Ovary (tissue), 7 donors: ENCODE measurements at regions not wholly inside any gene's neighbourhood (a gene's known extent, or its start where the extent isn't known, plus 50 kb on each side); places are given as distances from the start of the nearest gene placed in this dataset.

Experiments used
- DNase-seq, 5 donors: peaks; one replicate each; pipeline ENCODE4 v3.0.0-alpha.2; 2019 to 2020
- H3K27ac ChIP-seq, 2 donors: fragments of 200-600 bp; one replicate each; pipeline versions ENCODE4 v1.5.1 to v1.8.0; 2019 to 2022
- H3K27me3 ChIP-seq: fragments of 200-600 bp; one replicate; pipeline ENCODE4 v1.8.0; 2022
- H3K36me3 ChIP-seq: fragments of 200-600 bp; sonication (generic); one replicate; pipeline ENCODE4 v1.5.1; 2019
- H3K4me1 ChIP-seq: one replicate; pipeline ENCODE4 v1.8.1; 2013; ENCODE audit warnings: mild to moderate bottlenecking, moderate library complexity; ENCODE audit not compliant: insufficient read depth
- H3K4me3 ChIP-seq: fragments of 200-600 bp; sonication (generic); one replicate; pipeline ENCODE4 v1.5.1; 2017
- H3K9me3 ChIP-seq, 2 donors: fragments of 200-600 bp in 1 of 2; sonication (generic) in 1 of 2; one replicate each; pipeline versions ENCODE4 v1.5.1 to v1.8.1; 2013 to 2019; ENCODE audit warnings: mild to moderate bottlenecking in 1 of 2, moderate library complexity in 1 of 2
- EP300 ChIP-seq: sonication (generic); formaldehyde crosslinking; IDR thresholded peaks from one replicate; pipeline ENCODE4 v1.6.1; 2017; ENCODE audit warnings: antibody characterized with exemption
- POLR2A ChIP-seq: fragments of 450-650 bp; IDR thresholded peaks from one replicate; pipeline ENCODE4 v1.6.1; 2017; ENCODE audit warnings: antibody characterized with exemption, mild to moderate bottlenecking, moderate library complexity
- WGBS, 3 donors: extraction: QIAGEN DNeasy Blood & Tissue Kit in 1 of 3; methylation state at CpG; one replicate each; pipeline versions ENCODE4 v1.1.5 to v1.1.7; 2013 to 2017; 5-methylcytosine and 5-hydroxymethylcytosine counted together
- intact Hi-C, 4 donors: fragments of 100-400 bp; cut with DNase I; formaldehyde crosslinking; loops; one replicate each; pipeline versions ENCODE4 v1.11.0 to v1.15.1; 2022 to 2023
- TF ChIP-seq, protein P1 (sequence below), 3 donors: fragments of 450-650 bp in 2 of 3; fragments of 200-600 bp in 1 of 3; IDR thresholded peaks; one replicate each; pipeline versions ENCODE4 v1.5.1 to v1.8.0; 2016 to 2022; ENCODE audit warnings: antibody characterized with exemption in 3 of 3, mild to moderate bottlenecking in 1 of 3
- donor health status: DM: no; HTN: no; CAD: no; lungs with moderate emphysema.
- donor health status: DM: no; HTN: no; CAD: no.
- donor health status: Bipolar disorder and iron deficiency.
- donor health status: DM: no; HTN: no; CAD: no.
- donor health status: DM: yes; HTN: yes; CAD: no.

DNA sequence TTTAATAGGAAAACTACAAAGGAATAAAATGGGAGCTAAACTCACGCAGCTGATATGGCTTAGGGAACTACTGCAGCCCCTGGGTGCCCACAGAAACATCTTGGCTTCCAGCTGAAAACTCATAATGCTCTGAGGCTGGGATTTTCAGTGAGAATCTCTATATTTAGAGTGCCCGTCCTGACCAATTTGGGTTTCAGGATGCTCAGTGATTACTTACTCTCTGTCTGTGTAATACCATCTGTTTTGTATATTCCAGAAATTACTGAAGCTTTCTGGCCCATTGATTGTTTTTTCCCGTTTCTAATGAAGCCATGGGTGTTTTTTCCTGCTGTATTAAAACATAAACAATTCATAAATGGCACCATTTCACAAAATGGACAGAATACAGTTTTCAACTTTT, 50.6 kb upstream of the ZNF385D start:
- 83% methylated on average over 3 of the region's 3 CpGs for WGBS, 3 donors
- no peak for DNase-seq
- H3K27ac ChIP-seq: no peak overlapping the region
- no peak overlapping the region for H3K4me3 ChIP-seq
- TF ChIP-seq EP300 (no peak), POLR2A (no peak)
- TF ChIP-seq, protein P1, sequence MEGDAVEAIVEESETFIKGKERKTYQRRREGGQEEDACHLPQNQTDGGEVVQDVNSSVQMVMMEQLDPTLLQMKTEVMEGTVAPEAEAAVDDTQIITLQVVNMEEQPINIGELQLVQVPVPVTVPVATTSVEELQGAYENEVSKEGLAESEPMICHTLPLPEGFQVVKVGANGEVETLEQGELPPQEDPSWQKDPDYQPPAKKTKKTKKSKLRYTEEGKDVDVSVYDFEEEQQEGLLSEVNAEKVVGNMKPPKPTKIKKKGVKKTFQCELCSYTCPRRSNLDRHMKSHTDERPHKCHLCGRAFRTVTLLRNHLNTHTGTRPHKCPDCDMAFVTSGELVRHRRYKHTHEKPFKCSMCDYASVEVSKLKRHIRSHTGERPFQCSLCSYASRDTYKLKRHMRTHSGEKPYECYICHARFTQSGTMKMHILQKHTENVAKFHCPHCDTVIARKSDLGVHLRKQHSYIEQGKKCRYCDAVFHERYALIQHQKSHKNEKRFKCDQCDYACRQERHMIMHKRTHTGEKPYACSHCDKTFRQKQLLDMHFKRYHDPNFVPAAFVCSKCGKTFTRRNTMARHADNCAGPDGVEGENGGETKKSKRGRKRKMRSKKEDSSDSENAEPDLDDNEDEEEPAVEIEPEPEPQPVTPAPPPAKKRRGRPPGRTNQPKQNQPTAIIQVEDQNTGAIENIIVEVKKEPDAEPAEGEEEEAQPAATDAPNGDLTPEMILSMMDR (IDR thresholded peaks at IDR 0.05): no peak
- H3K9me3 ChIP-seq: no peaks in the 10 kb centered on the region
- no peaks in the 10 kb centered on the region for H3K36me3 ChIP-seq
- intact Hi-C loops: no loop called here
- H3K27me3 ChIP-seq: no peaks in the 10 kb centered on the region
- H3K4me1 ChIP-seq: no peaks in the 10 kb centered on the region

DNA sequence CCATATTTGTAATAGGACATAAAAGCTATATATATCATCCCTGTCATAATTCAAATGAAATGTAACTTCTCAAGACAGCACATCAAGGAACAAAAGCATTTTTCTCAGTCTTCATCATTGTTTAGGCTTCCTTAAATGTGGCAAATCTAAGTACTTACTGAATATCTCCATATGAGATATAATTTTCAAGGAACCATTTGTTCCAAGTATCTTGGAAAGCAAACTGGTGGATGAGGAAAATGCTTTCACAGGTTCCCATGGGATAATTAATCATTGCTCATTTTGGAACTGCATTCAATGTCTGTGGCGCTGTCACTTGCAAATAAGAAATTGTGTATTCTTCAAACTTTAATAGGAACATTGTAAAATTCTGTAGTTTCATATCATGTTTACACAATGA, 52.6 kb upstream of the ZNF385D start:
- DNase-seq: no peak
- Histone ChIP-seq H3K4me1 (no peaks in the 10 kb centered on the region), H3K36me3 (no peaks in the 10 kb centered on the region), H3K27ac (no peak overlapping the region), H3K4me3 (no peak overlapping the region), H3K9me3 (no peaks in the 10 kb centered on the region), H3K27me3 (no peaks in the 10 kb centered on the region)
- intact Hi-C loops: no loop called here
- WGBS, 3 donors: 53 to 88% (median 81%) methylated on average over 1 of the region's 1 CpG
- TF ChIP-seq POLR2A: no peak
- TF ChIP-seq EP300: no peak
- TF ChIP-seq, protein P1 (IDR thresholded peaks at IDR 0.05): no peak

DNA sequence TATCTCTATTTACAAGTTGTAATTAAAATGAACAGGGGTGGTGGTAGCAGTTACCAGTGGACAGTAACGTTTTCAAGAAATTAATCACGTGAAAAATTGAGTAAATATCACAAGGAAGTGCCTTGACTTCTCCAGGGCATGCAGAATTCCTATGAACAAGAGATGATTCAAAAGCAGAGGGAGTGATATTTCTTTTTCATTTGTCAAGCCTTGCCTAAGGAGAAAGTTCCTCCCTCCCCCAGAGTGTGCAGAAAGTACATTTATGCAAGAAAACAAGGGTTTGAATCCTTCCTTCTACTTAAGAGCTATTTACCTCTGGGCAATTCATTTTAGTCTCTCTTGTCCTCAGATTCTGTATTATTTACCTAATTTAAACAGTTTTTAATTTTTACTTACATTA, 53.3 kb upstream of the ZNF385D start:
- intact Hi-C loops: no loop called here

DNA sequence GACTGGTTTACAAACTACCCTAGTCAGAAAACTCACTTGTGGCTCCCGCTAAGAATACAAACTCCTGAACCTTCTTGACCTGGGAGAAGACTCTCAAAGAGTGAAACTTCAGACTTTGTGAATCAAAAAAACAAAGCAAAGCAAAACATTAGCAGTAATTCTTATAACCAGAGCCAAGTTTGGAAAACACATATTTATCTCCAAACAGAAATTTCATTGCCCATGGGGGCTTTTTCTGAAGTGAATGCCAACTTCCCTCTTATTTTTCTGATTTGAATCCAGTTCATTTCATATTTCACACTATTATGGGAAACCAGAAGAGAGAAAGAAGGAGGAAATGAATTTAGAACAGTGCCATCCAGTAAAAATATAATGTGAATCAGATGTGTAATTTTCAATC, 55.7 kb upstream of the ZNF385D start:
- TF ChIP-seq, protein P1 (IDR thresholded peaks at IDR 0.05): no peak
- no peak for TF ChIP-seq EP300
- no peak for TF ChIP-seq POLR2A
- WGBS, 3 donors: 19 to 55% (median 22%) methylated on average over 1 of the region's 1 CpG

More for the DNA sequence above, 53.3 kb upstream of the ZNF385D start:
- 33 to 35% (median 34%) methylated on average over 2 of the region's 2 CpGs for WGBS, 3 donors
- TF ChIP-seq EP300 (no peak), POLR2A (no peak)
- TF ChIP-seq, protein P1 (IDR thresholded peaks at IDR 0.05): no peak
- no peaks in the 10 kb centered on the region for H3K9me3 ChIP-seq
- H3K27ac ChIP-seq: no peak overlapping the region
- no peaks in the 10 kb centered on the region for H3K36me3 ChIP-seq
- H3K4me1 ChIP-seq: no peaks in the 10 kb centered on the region
- no peak for DNase-seq
- H3K4me3 ChIP-seq: no peak overlapping the region
- no peaks in the 10 kb centered on the region for H3K27me3 ChIP-seq

DNA sequence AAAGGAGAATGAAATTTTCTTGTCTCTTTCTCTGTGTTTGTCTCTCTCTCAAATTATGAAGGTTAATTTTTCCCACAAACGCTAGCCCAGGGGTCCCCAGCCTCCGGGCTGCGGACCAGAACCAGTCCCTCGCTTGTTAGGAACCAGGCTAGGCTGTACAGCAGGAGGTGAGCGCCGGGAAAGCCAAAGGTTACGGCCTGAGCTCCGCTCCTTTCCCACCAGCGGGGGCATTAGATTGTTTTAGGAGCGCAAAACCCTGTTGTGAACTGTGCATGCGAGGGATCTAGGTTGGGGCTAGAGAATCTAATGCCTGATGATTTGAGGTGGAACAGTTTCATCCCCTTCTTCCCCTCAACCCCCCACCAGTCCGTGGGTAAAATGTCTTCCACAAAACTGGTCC, 74.7 kb upstream of the ZNF385D start:
- Histone ChIP-seq H3K36me3 (no peaks in the 10 kb centered on the region), H3K9me3 (no peaks in the 10 kb centered on the region), H3K4me3 (no peak overlapping the region), H3K27me3 (no peaks in the 10 kb centered on the region), H3K27ac (no peak overlapping the region), H3K4me1 (no peaks in the 10 kb centered on the region)
- no peak for DNase-seq
- intact Hi-C loops: no loop called here
- TF ChIP-seq POLR2A: no peak
- TF ChIP-seq EP300: no peak
- TF ChIP-seq, protein P1 (IDR thresholded peaks at IDR 0.05): no peak
- WGBS, 3 donors: 89 to 91% (median 89%) methylated on average over 12 of the region's 12 CpGs

More for the DNA sequence above, 55.7 kb upstream of the ZNF385D start:
- H3K27ac ChIP-seq: no peak overlapping the region
- no peaks in the 10 kb centered on the region for H3K27me3 ChIP-seq
- H3K4me1 ChIP-seq: no peaks in the 10 kb centered on the region
- H3K9me3 ChIP-seq: no peaks in the 10 kb centered on the region
- no peak for DNase-seq
- no peaks in the 10 kb centered on the region for H3K36me3 ChIP-seq
- intact Hi-C loops: no loop called here
- H3K4me3 ChIP-seq: no peak overlapping the region
